Stimulated activated CD4-positive, alpha-beta T cell treated with anti-CD3 and anti-CD28 coated beads, Interleukin-4, amount 100 ng/mL, for 24 hours (primary cell): ENCODE measurements at regions not wholly inside any gene's neighbourhood (a gene's known extent, or its start where the extent isn't known, plus 50 kb on each side); places are given as distances from the start of the nearest gene placed in this dataset.

ENCODE experiments used
- DNase-seq: peaks from one replicate; pipeline ENCODE4 v3.0.0-alpha.2; 2020

DNA sequence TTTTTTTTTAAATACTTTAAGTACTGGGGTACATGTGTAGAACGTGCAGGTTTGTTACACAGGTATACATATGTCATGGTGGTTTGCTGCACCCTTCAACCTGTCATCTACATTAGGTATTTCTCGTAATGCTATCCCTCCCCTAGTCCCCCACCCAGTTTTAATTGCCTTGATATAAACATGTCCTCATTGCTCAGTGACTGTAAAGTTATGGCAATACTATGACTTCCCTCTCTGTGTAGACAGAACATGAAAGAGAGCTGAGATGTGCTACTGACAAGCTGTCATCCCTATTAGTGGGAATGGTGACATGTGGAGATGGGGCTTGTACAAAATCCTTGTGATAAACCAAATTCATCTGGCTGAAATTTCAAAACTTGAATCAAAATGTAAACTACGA, 449.7 kb upstream of the TRIB2 start:
- no peak for DNase-seq

DNA sequence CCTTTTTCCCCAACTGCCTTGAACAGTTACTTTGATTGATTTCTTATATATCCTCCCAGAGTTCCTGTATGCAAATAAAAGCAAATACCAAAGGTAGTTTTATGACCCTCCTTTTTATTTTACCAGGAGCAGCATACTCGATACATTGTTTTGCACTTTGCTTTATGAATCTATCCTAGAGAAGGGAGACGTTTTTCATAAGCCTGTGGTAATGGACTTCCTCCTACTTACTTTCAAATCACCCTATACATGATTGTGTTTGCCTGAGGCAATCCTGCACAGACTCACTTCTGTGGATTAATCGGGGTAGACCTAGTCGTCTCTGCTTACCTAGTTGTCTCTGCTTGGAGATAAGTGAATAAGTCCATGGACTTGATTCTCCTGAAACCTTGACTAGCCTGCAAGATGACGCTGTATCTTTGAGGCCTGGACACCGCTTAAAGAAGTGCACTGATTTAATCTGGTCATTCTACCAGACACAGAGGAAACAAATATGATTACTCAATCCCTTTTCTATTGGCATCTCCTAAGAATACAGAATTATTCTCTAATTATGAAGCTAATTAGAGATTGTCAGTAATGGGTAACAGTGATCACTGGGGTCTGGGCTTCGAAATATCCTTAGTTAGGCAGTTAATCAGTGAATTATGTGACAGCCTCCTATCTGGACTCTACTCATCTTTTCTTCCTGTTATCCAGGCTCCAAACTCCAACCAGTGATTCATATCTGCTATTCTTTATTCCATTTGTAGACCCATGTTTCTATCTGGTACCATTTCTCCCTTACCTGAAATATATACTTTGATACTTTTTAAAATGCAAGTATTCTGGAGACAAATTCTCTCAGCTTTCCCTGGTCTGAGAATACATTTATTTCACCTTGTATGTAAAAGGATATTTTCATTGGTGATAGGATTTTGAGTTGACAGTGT, 447.4 kb upstream of the TRIB2 start:
- DNase-seq: no peak

DNA sequence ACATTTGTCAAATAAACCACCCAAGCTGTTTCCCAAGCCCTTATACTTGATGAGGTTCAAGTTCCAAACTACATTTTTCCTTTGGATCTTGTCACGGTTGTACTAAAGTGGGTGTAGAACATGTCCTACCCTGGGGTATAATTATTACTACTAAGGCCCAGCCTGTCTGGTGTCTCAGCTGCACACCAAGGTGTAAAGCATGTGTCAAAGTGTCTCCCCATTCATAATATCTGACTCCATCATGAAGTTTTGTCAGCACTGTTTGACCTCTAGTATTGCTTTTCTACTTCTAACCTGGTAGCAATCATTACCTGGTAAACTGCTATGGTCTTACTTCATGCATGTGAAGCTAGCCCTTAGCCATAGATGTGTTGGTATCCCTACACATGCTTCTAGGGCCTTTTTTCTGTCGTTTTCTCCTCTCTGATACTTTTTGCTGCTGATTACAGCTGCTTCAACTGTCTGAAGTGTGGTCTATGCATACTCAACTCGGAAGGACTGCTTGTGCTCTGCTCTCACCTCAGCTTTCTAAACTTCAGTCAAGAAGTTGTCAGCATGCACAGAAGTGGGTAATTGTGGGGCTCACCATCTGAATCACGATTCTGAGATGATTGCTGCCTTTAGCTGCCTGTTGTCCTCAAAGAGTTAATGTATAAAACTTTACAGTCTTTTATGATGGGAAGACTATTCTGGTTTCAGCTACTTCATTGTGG, 445.7 kb upstream of the TRIB2 start:
- peak; percentile 20 for DNase-seq

DNA sequence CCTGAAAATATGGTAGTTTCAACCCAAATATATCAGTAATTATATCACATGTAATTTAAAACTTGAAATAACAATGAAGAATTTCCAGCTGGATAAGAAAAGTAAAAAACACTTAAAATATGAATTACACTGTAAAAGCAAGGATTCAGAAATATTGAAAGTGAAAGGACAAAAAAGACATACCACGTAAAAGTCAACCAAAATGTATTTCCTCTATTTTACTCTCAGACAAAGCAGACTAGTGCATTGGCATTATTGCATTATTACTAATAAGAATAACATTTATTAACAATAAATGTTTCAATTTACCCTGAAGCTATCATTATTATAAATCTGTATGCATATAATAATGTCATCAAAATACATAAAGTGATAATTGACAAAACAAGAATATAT, 445.1 kb upstream of the TRIB2 start:
- no peak for DNase-seq

DNA sequence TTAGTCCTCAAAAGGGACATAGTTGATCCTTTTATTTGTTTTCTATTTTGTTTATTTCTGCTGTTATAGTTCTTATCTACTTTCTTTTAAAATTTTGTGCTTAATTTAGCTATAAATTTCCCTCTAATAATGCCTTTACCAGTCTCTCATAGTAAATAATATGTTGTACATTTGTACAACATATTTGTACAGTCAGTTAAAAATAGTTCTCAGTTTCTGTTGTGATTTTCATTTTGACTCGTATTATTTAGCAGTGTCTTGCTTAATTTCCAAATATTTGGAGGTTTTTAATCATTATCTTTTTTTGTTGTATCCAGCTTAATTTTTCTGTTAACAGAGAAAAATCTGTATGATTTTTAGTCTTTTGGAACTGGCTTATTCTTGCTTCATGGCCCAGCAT, 443.6 kb upstream of the TRIB2 start:
- DNase-seq: no peak

DNA sequence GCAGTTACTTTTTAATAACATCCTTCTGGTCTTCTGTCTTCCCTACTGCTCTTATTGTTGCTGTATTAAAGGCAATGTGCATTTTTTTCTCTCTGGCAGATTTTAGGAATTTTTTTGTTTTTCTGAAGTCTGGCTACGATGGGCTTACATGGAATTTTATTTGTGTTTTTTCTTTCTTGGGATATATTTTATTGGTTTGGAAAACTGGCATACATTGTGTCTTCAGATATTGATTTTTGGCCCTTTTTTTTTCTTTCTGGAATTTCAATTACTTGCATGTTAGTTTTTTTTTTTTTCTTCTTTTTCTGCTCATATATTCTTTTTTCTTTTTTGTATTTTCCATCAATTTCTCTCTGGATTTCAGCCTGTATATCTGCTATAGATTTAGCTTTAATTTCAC, 442.1 kb upstream of the TRIB2 start:
- no peak for DNase-seq

DNA sequence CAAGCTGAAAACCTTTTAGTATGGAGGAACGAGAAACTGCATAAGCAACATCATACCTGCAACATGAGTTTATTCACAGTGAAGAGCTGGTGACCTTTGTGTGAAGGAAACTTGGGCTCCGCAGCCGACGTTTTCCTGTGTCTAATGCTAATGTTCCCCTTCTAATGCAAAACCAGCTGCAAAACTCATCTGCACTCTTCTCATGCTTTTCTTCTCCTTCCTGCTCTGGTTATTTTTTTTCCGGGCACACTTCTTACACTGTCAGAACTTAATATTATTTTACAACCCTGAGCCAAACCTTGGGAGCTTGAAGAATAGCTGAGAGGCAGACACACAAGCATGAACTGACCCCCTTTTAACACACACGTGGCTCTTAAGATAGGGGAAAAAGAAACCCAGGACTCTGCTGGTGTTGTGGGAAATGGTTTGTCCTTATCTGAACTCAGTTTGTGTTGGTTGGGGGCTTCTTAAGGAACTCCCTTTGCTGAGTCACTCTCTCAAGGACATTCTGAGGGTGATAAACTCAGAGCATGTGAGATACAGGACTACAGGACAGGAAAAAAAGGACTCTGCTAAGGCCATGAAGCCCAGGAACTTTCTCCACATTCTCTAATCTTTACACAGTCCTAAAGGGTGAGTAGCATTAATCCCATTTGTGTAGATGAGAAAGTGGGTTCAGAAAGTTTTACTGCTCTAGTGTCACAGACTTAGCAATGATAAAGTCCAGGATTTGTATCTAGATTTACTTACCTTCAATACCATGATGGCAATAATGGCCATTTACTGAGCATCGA, 439.3 kb upstream of the TRIB2 start:
- no peak for DNase-seq

DNA sequence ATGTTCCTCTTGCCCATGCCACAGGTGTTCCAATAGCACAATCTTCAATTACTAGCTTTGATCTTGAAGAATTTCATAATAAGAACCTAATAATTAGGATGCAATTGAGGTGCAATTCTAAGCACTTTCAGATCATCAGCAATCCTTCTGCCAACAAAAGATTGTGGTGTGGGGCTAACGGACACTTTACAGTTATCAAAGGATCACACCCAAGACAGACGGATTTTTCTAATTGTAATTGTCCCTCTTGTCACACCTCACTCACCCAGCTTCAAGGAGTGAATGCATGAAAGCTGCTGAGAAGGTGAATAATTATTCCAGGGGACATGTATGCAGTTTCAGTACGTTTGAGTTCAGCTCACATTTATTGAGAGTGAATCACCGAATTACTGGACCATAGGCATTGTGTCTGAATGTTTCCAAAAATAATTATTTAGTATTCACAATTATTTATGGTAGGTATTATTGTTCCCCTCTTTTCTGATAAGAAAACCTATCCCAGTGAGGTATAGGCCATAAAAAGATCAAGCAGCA, 438.5 kb upstream of the TRIB2 start:
- no peak for DNase-seq

DNA sequence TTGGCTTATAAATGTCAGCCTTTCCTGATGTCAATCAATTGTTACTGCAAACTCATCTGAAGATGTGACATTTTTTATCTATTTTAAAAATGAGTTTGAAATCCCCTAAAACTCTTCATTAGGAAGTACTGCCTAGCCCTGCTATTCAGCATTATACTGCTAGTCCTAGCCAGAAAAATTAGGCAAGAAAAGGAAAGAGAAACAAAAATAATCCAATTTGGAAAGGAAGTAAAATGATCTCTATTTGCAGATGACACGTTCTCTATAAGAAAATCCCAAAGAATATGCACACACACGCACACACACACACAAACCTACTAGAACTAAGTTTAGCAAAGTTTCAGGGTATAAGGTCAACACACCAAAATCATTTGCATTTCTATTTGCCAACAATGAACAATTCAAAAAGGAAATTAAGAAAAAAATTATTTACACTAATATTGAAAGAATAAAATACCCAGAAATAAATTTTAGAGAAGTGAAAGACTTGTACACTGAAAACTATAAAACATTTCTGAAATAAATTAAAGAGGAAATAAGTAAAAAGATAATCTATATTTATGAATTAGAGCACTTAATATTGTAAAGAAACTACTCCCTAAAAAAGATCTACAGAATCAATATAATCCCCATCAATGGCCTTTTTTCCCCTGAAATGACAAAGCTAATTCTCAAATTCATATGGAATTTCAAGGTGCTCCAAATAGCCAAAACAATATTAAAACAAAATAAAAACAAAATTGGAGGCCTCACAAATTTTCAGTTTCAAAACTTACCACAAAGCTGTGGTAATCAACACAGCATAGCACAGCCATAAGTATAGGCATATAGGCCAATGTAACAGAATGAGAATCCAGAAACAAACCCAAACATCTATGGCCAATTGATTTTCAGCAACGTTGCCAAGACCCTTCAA, 433.7 kb upstream of the TRIB2 start:
- DNase-seq: no peak

DNA sequence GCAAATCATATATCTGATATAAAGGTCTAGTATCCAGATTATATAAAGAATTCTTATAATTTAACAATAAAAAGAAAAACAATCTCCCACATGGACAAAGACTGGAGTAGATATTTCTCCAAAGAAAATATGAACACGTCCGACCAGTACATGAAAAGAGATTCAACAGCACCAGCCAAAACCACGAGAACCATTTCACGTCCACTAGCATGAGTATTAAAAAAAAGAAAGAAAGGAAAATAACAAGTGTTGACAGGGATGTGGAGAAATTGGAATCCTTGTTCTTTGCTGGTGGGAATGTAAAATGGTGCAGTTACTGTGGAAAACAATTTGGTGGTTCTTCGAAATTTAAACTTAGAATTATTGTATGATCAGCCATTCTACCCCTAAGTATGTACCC, 432.7 kb upstream of the TRIB2 start:
- DNase-seq: no peak

DNA sequence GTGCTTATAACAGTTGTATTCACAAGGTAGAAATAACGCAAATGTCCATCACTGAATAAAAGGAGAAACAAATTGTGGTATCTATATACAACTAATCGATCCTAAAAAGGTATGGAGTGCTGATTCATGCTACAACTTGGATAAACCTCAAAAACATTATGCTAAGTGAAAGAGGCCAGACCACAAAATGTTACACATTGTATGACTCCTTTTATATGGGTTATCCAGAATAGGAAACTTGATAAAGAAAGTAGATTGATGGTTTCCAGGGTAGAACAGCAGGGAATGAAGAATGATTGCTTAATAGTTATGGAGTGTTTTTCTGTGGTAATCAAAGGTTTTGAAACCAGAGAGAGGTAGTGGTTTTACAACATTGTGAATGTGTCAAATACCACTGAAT, 432.2 kb upstream of the TRIB2 start:
- DNase-seq: no peak

DNA sequence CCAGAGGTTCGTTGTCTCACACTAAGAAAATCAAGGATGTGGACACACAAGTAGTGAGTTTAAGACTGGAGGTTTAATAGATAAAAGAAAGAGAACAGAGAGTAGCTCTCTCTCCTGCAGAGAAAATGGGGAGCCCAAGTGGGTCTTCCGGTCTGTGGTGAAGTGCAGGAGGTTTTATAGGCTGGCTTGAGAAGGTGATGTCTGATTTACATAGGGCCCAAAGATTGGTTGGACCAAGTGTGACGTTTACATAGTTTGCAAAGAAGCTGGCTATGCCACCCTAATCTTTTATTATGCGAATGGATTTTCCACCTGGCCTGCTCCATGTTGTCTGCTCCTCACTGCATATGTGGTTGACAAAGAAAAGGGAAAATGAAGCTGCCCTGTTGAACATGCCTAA, 430.4 kb upstream of the TRIB2 start:
- DNase-seq: no peak

DNA sequence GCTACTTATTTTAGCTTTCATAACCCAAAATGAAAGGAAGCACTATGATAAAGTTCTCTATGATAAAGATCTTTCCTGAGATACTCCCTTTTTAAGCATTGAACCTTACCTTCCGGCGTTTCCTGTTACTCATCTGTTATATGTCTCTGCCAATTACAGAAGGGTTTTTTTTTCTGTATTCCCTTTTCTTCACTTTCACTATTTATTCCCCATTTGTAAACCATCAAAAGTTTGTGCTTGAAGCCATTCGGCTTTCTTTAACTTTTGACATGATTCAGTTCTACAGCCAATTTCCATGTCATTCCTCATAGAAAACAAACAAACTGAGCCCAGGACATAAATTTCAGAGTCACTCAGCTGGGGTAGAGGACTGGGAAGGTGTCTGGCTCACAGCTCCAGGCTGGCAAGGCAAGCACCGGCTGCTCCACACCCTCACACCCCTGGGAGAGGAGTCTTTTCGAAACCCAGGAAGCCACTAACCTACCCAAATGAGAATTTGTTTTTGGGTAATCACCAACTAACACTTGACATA, 429.4 kb upstream of the TRIB2 start:
- DNase-seq: no peak

DNA sequence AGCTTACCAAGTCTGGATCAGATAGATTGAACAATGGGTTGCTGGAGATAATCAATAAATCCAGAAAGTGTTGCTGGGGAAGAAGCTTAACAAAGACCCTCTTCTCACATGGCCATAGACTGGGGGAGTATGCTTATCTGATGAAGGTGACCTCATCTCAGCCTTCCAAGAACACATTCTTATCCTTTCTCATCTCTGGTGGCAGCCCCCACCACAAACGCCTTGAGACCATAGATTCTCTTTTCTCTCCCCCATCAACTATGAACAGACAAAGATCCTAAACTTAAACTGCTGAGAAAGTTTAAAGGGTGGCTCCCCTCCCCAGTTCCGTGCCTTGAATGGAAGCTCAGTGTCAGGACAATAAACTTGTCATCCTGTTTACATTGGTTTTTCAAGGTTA, 428.7 kb upstream of the TRIB2 start:
- DNase-seq: no peak

DNA sequence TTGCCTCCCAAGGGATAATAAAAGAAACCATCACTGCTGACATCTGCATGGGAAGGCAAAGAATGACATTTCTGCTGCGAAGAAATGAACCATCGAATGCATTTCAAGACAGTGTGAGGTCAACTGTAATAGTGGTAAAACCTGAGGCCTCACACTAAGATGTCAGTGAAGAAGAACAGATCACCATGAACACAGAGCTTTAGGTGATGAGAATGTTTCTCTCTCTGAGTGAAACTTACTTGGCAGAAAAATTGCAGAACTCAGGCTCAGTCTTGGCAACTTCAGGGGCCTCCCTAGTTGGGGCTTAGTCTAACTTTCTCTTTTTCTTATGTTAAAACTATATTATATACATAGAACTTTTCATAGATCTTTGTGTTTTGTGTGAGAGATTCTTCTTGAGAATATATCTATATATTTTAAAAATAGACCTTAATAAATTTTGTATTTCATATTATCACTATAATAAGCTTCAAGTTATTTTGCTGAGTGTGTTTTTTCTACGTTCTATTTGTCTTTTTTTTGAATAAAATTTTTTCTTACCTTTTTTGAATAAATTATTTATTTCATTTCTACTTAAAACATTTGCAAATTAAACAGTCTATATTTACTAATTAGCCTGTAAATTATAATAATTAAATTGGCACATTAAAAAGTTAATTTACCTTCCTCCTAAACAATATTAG, 427.5 kb upstream of the TRIB2 start:
- no peak for DNase-seq

DNA sequence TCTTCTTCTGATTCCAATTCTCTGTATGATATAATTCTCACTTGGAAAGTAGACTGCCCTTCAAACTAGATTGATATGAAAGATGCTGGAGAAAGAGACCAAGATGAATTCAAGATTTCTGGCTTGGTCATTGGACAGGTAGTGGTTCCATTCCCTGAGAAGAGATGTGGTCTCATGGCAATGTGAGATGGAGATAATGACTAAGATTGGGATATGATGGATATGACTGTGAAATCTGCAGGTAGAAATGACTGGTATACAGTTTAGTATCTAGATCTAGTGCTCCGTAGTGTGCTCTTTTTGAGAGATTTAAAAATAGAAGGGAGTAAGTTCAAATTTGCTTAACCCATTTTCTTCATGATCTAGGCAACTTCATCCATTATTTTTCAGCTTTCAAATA, 425.4 kb upstream of the TRIB2 start:
- DNase-seq: no peak

DNA sequence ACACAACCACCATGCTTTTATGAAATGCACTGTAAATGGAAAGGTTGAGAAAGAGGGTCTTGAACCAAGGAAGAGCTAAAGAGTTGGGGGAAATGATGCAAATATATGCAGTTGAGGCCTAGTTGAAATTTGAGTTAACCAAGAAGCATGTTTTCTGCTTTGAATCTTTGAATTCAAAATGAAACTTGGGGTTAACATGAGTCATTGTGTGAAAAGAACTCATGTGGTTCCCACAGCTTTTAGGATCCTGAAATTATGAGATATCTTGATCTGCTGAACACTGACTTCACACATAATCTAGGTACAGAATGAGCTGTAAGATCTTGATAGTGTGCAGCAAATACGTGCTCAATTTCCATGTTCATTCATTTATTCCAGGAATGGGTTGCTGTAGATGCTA, 422.9 kb upstream of the TRIB2 start:
- DNase-seq: peak; percentile 11

DNA sequence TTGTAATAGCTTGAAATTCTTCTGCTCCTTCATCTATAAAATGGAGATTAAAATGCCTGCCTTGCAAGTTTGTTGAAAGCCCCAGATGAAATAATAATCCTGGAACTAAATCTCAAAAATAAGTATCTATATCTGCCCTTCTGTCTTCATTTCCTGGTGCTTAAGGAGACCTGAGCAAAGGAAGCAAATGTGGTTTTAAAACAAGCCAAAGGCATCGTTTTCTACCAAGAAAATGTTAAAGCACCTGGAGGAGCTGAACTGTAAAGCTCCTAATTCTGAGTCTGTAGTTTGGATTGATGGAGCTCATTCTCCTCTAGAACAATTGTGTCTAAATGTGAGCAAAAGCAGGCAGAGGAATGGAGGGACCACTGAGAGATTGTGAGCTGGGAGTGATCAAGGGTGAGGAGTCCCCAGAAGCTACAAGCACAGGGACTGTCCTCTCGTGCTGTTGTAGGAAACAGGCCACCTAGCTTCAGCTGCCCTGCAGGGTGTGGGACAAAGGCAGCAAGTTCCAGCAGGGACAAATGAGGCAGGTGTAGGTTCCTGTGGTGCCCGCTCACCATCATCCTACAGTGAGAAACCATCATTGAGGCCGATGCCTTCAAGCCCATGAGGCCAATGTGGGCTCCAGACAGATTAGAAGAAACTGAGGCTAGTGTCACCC, 420.7 kb upstream of the TRIB2 start:
- no peak for DNase-seq

DNA sequence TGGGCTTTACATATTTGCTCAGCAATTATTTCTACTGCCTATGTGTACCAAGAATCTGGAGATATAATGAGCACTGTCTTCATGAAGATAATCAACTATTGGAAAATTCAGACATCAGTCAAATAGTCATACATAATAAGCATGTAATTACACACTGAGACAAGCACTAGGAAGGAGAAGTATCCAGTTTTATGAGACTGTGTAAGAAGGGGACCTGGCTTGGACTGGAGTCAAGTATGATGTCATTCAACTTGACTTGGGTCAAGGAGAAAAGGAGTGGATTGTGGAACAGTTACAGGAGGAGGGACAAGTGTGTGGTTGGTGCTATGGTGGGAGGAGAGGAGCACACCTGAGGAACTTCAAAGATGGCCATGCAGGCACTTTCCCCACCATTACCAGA, 419.8 kb upstream of the TRIB2 start:
- no peak for DNase-seq

DNA sequence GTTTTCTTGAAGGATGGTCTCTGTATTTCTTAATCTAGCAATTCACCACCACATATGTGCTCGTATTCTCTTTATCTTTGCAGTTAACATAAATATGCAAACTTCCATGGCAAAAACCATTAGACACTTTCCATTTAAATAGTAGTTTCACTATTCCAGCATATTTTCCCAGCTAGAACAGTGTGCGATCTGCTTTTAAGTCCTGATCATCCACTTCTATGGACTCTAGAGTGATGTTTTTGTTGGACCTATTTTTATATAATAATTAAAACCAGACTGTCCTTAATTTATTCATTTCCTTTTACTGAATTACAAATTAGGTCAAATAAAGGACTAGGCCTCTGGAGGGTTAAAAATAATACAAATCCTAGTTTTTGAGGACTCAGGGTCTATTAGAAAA, 418.4 kb upstream of the TRIB2 start:
- DNase-seq: no peak

DNA sequence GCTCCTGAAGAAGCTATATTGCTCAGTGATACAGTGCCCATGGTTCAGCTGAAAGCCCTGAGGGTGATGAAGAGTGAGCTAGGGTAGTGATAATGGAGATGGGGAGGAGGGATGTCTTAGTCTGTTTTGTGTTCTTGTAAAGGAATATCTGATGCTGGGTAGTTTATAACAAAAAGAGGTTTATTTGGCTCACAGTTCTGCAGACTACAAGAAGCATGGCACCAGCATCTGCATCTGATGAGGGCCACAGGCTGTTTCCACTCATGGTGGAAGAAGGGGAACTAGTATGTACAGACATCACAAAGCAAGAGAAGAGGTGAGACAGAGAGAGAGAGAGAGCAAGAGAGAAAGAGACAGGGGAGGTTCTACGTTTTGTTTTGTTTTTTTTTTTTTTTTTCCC, 417.3 kb upstream of the TRIB2 start:
- DNase-seq: no peak
